ENCODE measurements at regions not wholly inside any gene's neighbourhood (a gene's known extent, or its start where the extent isn't known, plus 50 kb on each side); places are given as distances from the start of the nearest gene placed in this dataset.
"Not testable (repeated sequence)": the region's sequence is repeated elsewhere in the genome, so short reads cannot be mapped to it uniquely, and the experiment has no call there.

- no peak for DNase-seq
Measured at GRCh38 chr10:44752451-44753441, 158.4 kb upstream of the TMEM72 start.

GRCh38 chr10:44754355-44754754, 156.8 kb upstream of the TMEM72 start:
- not testable (repeated sequence) for DNase-seq

GRCh38 chr10:44755481-44755880, 155.7 kb upstream of the TMEM72 start:
- no peak for DNase-seq

- DNase-seq: no peak
Measured at GRCh38 chr10:44756216-44756615, 154.9 kb upstream of the TMEM72 start.

- DNase-seq: no peak
Measured at GRCh38 chr10:44757551-44758205, 153.5 kb upstream of the TMEM72 start.

- DNase-seq: no peak
Measured at GRCh38 chr10:44759122-44759521, 152.0 kb upstream of the TMEM72 start.

- DNase-seq: no peak
Measured at GRCh38 chr10:44760513-44760912, 150.6 kb upstream of the TMEM72 start.

GRCh38 chr10:44761076-44761475, 150.1 kb upstream of the TMEM72 start:
- no peak for DNase-seq

GRCh38 chr10:44763331-44763730, 147.8 kb upstream of the TMEM72 start:
- DNase-seq: no peak

- DNase-seq: no peak
Measured at GRCh38 chr10:44765299-44765698, 145.8 kb upstream of the TMEM72 start.

- no peak for DNase-seq
Measured at GRCh38 chr10:44766631-44767030, 144.5 kb upstream of the TMEM72 start.

- DNase-seq: no peak
Measured at GRCh38 chr10:44769450-44769849, 141.7 kb upstream of the TMEM72 start.

- DNase-seq: no peak
Measured at GRCh38 chr10:44771233-44771995, 139.7 kb upstream of the TMEM72 start.

- no peak for DNase-seq
Measured at GRCh38 chr10:44773565-44773964, 137.6 kb upstream of the TMEM72 start.

GRCh38 chr10:44774676-44775401, 136.3 kb upstream of the TMEM72 start:
- no peak for DNase-seq

GRCh38 chr10:44775402-44775741, 135.8 kb upstream of the TMEM72 start:
- no peak for DNase-seq

GRCh38 chr10:44776181-44776580, 135.0 kb upstream of the TMEM72 start:
- DNase-seq: no peak

- DNase-seq: no peak
Measured at GRCh38 chr10:44779511-44779910, 131.6 kb upstream of the TMEM72 start.

GRCh38 chr10:44780426-44780825, 130.7 kb upstream of the TMEM72 start:
- DNase-seq: no peak

GRCh38 chr10:44781131-44781530, 130.0 kb upstream of the TMEM72 start:
- DNase-seq: no peak

- no peak for DNase-seq
Measured at GRCh38 chr10:44786286-44786850, 124.8 kb upstream of the TMEM72 start.

- no peak for DNase-seq
Measured at GRCh38 chr10:44787480-44788075, 123.6 kb upstream of the TMEM72 start.

Data from NCI-H510A (cell line).